HEK293 (cell line): ENCODE measurements at regions not wholly inside any gene's neighbourhood (a gene's known extent, or its start where the extent isn't known, plus 50 kb on each side); places are given as distances from the start of the nearest gene placed in this dataset.

ENCODE experiments used
- CTCF ChIA-PET: fragments of 350-600 bp; formaldehyde crosslinking; extraction: SDS; loops from one replicate; lab custom pipeline; 2021; ENCODE audit warnings: antibody characterized with exemption; lab: Yijun Ruan, JAX
- POLR2A ChIA-PET: fragments of 300-600 bp; formaldehyde crosslinking; extraction: SDS; loops from one replicate; lab custom pipeline; 2020; ENCODE audit warnings: antibody characterized with exemption, inconsistent platforms; lab: Yijun Ruan, JAX
- H3K27ac ChIP-seq: fragments of 200-500 bp; sonication (Bioruptor generic); 2 replicates; pipeline ENCODE4 v1.5.1; 2014; ENCODE audit warnings: low read depth, low read length, control low read depth, inconsistent platforms; ENCODE audit errors: extremely low read depth
- H3K36me3 ChIP-seq, 2 experiments: fragments of 200-500 bp in 1 of 2; sonication (Bioruptor generic) in 1 of 2; 1 replicate in 1 of 2; 2 replicates in 1 of 2; pipeline ENCODE4 v1.5.1; 2014 to 2017; ENCODE audit warnings: inconsistent platforms in 2 of 2, low read length in 2 of 2; ENCODE audit not compliant: control insufficient read depth in 2 of 2, insufficient read depth in 1 of 2
- H3K4me1 ChIP-seq: fragments of 200-500 bp; sonication (Bioruptor generic); 2 replicates; pipeline ENCODE4 v1.5.1; 2014; ENCODE audit warnings: mild to moderate bottlenecking, low read length, inconsistent platforms; ENCODE audit not compliant: control insufficient read depth, insufficient read depth
- H3K4me3 ChIP-seq: 2 replicates; pipeline ENCODE4 v1.5.1; 2011; ENCODE audit warnings: low read depth, mild to moderate bottlenecking, control low read depth, low read length, moderate library complexity
- H3K9me3 ChIP-seq: fragments of 200-500 bp; sonication (Bioruptor generic); 2 replicates; pipeline ENCODE4 v1.5.1; 2014; ENCODE audit warnings: low read depth, low read length, inconsistent platforms; ENCODE audit not compliant: control insufficient read depth, insufficient read depth
- KLF16 ChIP-seq: fragments of 450-650 bp; formaldehyde crosslinking; IDR thresholded peaks from 2 replicates; pipeline ENCODE4 v1.5.1; 2017; ENCODE audit warnings: missing biosample characterization, missing genetic modification characterization
- MEIS1 ChIP-seq: sonication (generic); formaldehyde crosslinking; IDR thresholded peaks from 2 replicates; pipeline ENCODE4 v1.8.1; 2022; ENCODE audit warnings: missing genetic modification reagents, mild to moderate bottlenecking, borderline replicate concordance
- OVOL3 ChIP-seq: fragments of 450-650 bp; formaldehyde crosslinking; IDR thresholded peaks from 2 replicates; pipeline ENCODE4 v1.5.1; 2016; ENCODE audit warnings: missing biosample characterization, missing genetic modification characterization
- RBAK ChIP-seq: fragments of 450-650 bp; formaldehyde crosslinking; IDR thresholded peaks from 2 replicates; pipeline ENCODE4 v1.5.1; 2016; ENCODE audit warnings: missing biosample characterization, missing genetic modification characterization
- WT1 ChIP-seq: fragments of 450-650 bp; formaldehyde crosslinking; IDR thresholded peaks from 2 replicates; pipeline ENCODE4 v1.5.1; 2016; ENCODE audit warnings: missing biosample characterization, missing genetic modification characterization
- ZBTB20 ChIP-seq: fragments of 450-650 bp; formaldehyde crosslinking; IDR thresholded peaks from 2 replicates; pipeline ENCODE4 v1.5.1; 2016; ENCODE audit warnings: missing biosample characterization, missing genetic modification characterization
- ZBTB48 ChIP-seq: fragments of 450-650 bp; formaldehyde crosslinking; IDR thresholded peaks from 2 replicates; pipeline ENCODE4 v1.5.1; 2016; ENCODE audit warnings: missing biosample characterization, missing genetic modification characterization
- ZFP3 ChIP-seq: fragments of 450-650 bp; formaldehyde crosslinking; IDR thresholded peaks from 2 replicates; pipeline ENCODE4 v1.5.1; 2016; ENCODE audit warnings: low read depth, missing biosample characterization, missing genetic modification characterization
- ZNF10 ChIP-seq: fragments of 450-650 bp; formaldehyde crosslinking; IDR thresholded peaks from 2 replicates; pipeline ENCODE4 v1.5.1; 2017; ENCODE audit warnings: missing biosample characterization, missing genetic modification characterization
- ZNF121 ChIP-seq: fragments of 450-650 bp; formaldehyde crosslinking; IDR thresholded peaks from 2 replicates; pipeline ENCODE4 v1.5.1; 2016; ENCODE audit warnings: missing biosample characterization, missing genetic modification characterization
- ZNF138 ChIP-seq: fragments of 450-650 bp; formaldehyde crosslinking; IDR thresholded peaks from 2 replicates; pipeline ENCODE4 v1.5.1; 2016; ENCODE audit warnings: missing biosample characterization, missing genetic modification characterization, borderline replicate concordance
- ZNF155 ChIP-seq: fragments of 450-650 bp; formaldehyde crosslinking; IDR thresholded peaks from 2 replicates; pipeline ENCODE4 v1.5.1; 2016; ENCODE audit warnings: missing biosample characterization, missing genetic modification characterization
- ZNF221 ChIP-seq: fragments of 450-650 bp; formaldehyde crosslinking; IDR thresholded peaks from 2 replicates; pipeline ENCODE4 v1.5.1; 2017; ENCODE audit warnings: missing biosample characterization, missing genetic modification characterization, borderline replicate concordance
- ZNF266 ChIP-seq: fragments of 450-650 bp; formaldehyde crosslinking; IDR thresholded peaks from 2 replicates; pipeline ENCODE4 v1.5.1; 2016; ENCODE audit warnings: missing biosample characterization, missing genetic modification characterization, low read depth
- ZNF366 ChIP-seq: fragments of 450-650 bp; formaldehyde crosslinking; conservative IDR thresholded peaks from 2 replicates; pipeline ENCODE4 v1.5.1; 2016; ENCODE audit warnings: missing biosample characterization, missing genetic modification characterization
- ZNF416 ChIP-seq: fragments of 450-650 bp; formaldehyde crosslinking; IDR thresholded peaks from 2 replicates; pipeline ENCODE4 v1.5.1; 2016; ENCODE audit warnings: missing biosample characterization, missing genetic modification characterization
- ZNF48 ChIP-seq: fragments of 450-650 bp; formaldehyde crosslinking; IDR thresholded peaks from 2 replicates; pipeline ENCODE4 v1.5.1; 2016; ENCODE audit warnings: missing biosample characterization, missing genetic modification characterization
- ZNF624 ChIP-seq: fragments of 450-650 bp; formaldehyde crosslinking; IDR thresholded peaks from 2 replicates; pipeline ENCODE4 v1.5.1; 2017; ENCODE audit warnings: missing biosample characterization, missing genetic modification characterization
- TF ChIP-seq, protein P1 (sequence below): fragments of 450-650 bp; formaldehyde crosslinking; IDR thresholded peaks from 2 replicates; pipeline ENCODE4 v1.5.1; 2016; ENCODE audit warnings: missing biosample characterization, missing genetic modification characterization
- TF ChIP-seq, protein P2 (sequence below): fragments of 450-650 bp; formaldehyde crosslinking; IDR thresholded peaks from 2 replicates; pipeline ENCODE4 v1.5.1; 2016; ENCODE audit warnings: missing biosample characterization, missing genetic modification characterization, low read depth
- TF ChIP-seq, protein P3 (sequence below): fragments of 450-650 bp; formaldehyde crosslinking; IDR thresholded peaks from 2 replicates; pipeline ENCODE4 v1.5.1; 2016; ENCODE audit warnings: missing biosample characterization, missing genetic modification characterization
- TF ChIP-seq, protein P4 (sequence below): fragments of 450-650 bp; formaldehyde crosslinking; IDR thresholded peaks from 2 replicates; pipeline ENCODE4 v1.5.1; 2016; ENCODE audit warnings: missing biosample characterization, missing genetic modification characterization
- TF ChIP-seq, protein P5 (sequence below): fragments of 450-650 bp; formaldehyde crosslinking; IDR thresholded peaks from 2 replicates; pipeline ENCODE4 v1.5.1; 2017; ENCODE audit warnings: missing biosample characterization, mild to moderate bottlenecking, missing genetic modification characterization, moderate library complexity
- TF ChIP-seq, protein P6 (sequence below): fragments of 450-650 bp; formaldehyde crosslinking; conservative IDR thresholded peaks from 2 replicates; pipeline ENCODE4 v1.5.1; 2016; ENCODE audit warnings: low read depth, missing biosample characterization, missing genetic modification characterization

DNA sequence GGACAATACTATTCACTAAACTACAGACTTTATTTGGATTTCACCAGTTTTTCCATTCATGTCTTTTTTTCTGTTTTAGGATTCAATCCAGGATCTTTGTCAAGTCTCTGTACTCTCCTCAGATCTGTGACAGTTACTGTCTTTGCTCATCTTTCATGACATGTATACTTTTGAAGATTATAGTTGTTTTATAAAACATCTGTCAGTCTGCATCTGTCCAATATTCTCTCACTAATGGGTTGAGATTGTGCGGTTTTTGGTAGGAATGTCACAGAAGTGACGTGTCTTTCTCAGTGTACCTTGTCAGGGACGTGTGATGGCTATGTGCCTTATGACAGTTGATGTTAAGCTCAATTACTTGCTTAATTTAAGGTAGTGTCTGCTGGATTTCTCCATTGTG is 124.9 kb upstream of the TPK1 start:
- TF ChIP-seq ZNF10 (tag by site-specific recombination) = no peak
- TF ChIP-seq, protein P1, sequence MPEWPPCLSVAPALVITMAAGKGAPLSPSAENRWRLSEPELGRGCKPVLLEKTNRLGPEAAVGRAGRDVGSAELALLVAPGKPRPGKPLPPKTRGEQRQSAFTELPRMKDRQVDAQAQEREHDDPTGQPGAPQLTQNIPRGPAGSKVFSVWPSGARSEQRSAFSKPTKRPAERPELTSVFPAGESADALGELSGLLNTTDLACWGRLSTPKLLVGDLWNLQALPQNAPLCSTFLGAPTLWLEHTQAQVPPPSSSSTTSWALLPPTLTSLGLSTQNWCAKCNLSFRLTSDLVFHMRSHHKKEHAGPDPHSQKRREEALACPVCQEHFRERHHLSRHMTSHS = no peak
- no peak for TF ChIP-seq ZBTB48 (tag by site-specific recombination)
- no peak for TF ChIP-seq ZNF416 (tag by site-specific recombination)
- no peak for TF ChIP-seq OVOL3
- TF ChIP-seq, protein P2, sequence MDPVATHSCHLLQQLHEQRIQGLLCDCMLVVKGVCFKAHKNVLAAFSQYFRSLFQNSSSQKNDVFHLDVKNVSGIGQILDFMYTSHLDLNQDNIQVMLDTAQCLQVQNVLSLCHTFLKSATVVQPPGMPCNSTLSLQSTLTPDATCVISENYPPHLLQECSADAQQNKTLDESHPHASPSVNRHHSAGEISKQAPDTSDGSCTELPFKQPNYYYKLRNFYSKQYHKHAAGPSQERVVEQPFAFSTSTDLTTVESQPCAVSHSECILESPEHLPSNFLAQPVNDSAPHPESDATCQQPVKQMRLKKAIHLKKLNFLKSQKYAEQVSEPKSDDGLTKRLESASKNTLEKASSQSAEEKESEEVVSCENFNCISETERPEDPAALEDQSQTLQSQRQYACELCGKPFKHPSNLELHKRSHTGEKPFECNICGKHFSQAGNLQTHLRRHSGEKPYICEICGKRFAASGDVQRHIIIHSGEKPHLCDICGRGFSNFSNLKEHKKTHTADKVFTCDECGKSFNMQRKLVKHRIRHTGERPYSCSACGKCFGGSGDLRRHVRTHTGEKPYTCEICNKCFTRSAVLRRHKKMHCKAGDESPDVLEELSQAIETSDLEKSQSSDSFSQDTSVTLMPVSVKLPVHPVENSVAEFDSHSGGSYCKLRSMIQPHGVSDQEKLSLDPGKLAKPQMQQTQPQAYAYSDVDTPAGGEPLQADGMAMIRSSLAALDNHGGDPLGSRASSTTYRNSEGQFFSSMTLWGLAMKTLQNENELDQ (tag by site-specific recombination) = no peak
- TF ChIP-seq ZFP3 (tag by site-specific recombination) = no peak
- no peak for TF ChIP-seq ZNF48 (tag by site-specific recombination)
- TF ChIP-seq ZNF155 = no peak
- TF ChIP-seq ZNF366 (tag by site-specific recombination) = no peak
- no peak for TF ChIP-seq ZNF138 (tag by site-specific recombination)
- TF ChIP-seq, protein P3, sequence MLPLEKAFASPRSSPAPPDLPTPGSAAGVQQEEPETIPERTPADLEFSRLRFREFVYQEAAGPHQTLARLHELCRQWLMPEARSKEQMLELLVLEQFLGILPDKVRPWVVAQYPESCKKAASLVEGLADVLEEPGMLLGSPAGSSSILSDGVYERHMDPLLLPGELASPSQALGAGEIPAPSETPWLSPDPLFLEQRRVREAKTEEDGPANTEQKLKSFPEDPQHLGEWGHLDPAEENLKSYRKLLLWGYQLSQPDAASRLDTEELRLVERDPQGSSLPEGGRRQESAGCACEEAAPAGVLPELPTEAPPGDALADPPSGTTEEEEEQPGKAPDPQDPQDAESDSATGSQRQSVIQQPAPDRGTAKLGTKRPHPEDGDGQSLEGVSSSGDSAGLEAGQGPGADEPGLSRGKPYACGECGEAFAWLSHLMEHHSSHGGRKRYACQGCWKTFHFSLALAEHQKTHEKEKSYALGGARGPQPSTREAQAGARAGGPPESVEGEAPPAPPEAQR (tag by site-specific recombination) = no peak
- TF ChIP-seq MEIS1 (CRISPR knock-in tag) = no peak
- TF ChIP-seq KLF16 (tag by site-specific recombination) = no peak
- no peak for TF ChIP-seq WT1 (tag by site-specific recombination)
- TF ChIP-seq RBAK (tag by site-specific recombination) = no peak
- no peak for TF ChIP-seq ZNF121 (tag by site-specific recombination)
- H3K4me1 ChIP-seq = no peaks in the 10 kb centered on the region
- no peak overlapping the region for H3K4me3 ChIP-seq
- H3K9me3 ChIP-seq = no peaks in the 10 kb centered on the region
- H3K27ac ChIP-seq = no peak overlapping the region
- no peaks in the 10 kb centered on the region for H3K36me3 ChIP-seq
- CTCF ChIA-PET = interaction anchor here (1.0 kb wide), 1 partner anchor 225 kb away, joined by 3 read pairs; no protein-coding TSS in a partner anchor
- POLR2A ChIA-PET = no interaction called here

DNA sequence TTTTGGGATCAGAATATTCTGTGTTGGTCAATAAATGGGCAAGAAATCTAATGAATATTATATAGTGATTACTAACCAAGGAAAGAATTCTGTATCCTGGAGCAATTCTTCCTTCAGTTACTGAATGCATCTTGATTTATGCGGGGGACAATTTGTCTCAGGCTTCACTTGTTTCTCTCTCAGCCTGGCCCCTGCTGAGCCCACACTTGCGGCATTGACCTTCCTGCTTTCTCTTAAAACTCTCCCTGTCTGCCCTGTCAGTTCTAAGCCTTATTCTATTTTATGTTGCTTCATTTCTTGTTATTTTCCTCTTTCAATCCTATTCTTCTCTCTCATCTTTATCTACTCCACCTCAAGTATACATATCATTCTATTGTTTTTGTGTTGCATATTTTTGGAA is 122.1 kb upstream of the TPK1 start:
- H3K9me3 ChIP-seq = no peaks in the 10 kb centered on the region
- CTCF ChIA-PET = no interaction called here
- H3K4me3 ChIP-seq = no peak overlapping the region
- H3K27ac ChIP-seq = no peak overlapping the region
- no peaks in the 10 kb centered on the region for H3K4me1 ChIP-seq
- no peaks in the 10 kb centered on the region for H3K36me3 ChIP-seq
- POLR2A ChIA-PET = no interaction called here
- TF ChIP-seq, protein P4, sequence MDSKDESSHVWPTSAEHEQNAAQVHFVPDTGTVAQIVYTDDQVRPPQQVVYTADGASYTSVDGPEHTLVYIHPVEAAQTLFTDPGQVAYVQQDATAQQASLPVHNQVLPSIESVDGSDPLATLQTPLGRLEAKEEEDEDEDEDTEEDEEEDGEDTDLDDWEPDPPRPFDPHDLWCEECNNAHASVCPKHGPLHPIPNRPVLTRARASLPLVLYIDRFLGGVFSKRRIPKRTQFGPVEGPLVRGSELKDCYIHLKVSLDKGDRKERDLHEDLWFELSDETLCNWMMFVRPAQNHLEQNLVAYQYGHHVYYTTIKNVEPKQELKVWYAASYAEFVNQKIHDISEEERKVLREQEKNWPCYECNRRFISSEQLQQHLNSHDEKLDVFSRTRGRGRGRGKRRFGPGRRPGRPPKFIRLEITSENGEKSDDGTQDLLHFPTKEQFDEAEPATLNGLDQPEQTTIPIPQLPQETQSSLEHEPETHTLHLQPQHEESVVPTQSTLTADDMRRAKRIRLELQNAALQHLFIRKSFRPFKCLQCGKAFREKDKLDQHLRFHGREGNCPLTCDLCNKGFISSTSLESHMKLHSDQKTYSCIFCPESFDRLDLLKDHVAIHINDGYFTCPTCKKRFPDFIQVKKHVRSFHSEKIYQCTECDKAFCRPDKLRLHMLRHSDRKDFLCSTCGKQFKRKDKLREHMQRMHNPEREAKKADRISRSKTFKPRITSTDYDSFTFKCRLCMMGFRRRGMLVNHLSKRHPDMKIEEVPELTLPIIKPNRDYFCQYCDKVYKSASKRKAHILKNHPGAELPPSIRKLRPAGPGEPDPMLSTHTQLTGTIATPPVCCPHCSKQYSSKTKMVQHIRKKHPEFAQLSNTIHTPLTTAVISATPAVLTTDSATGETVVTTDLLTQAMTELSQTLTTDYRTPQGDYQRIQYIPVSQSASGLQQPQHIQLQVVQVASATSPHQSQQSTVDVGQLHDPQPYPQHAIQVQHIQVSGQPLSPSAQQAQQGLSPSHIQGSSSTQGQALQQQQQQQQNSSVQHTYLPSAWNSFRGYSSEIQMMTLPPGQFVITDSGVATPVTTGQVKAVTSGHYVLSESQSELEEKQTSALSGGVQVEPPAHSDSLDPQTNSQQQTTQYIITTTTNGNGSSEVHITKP (tag by site-specific recombination) = no peak
- TF ChIP-seq ZNF624 (tag by site-specific recombination) (no peak), ZNF221 (tag by site-specific recombination) (no peak), ZBTB20 (tag by site-specific recombination) (no peak), ZNF266 (no peak)
- TF ChIP-seq, protein P5, sequence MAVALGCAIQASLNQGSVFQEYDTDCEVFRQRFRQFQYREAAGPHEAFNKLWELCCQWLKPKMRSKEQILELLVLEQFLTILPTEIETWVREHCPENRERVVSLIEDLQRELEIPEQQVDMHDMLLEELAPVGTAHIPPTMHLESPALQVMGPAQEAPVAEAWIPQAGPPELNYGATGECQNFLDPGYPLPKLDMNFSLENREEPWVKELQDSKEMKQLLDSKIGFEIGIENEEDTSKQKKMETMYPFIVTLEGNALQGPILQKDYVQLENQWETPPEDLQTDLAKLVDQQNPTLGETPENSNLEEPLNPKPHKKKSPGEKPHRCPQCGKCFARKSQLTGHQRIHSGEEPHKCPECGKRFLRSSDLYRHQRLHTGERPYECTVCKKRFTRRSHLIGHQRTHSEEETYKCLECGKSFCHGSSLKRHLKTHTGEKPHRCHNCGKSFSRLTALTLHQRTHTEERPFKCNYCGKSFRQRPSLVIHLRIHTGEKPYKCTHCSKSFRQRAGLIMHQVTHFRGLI (tag by site-specific recombination) = no peak
- TF ChIP-seq, protein P6, sequence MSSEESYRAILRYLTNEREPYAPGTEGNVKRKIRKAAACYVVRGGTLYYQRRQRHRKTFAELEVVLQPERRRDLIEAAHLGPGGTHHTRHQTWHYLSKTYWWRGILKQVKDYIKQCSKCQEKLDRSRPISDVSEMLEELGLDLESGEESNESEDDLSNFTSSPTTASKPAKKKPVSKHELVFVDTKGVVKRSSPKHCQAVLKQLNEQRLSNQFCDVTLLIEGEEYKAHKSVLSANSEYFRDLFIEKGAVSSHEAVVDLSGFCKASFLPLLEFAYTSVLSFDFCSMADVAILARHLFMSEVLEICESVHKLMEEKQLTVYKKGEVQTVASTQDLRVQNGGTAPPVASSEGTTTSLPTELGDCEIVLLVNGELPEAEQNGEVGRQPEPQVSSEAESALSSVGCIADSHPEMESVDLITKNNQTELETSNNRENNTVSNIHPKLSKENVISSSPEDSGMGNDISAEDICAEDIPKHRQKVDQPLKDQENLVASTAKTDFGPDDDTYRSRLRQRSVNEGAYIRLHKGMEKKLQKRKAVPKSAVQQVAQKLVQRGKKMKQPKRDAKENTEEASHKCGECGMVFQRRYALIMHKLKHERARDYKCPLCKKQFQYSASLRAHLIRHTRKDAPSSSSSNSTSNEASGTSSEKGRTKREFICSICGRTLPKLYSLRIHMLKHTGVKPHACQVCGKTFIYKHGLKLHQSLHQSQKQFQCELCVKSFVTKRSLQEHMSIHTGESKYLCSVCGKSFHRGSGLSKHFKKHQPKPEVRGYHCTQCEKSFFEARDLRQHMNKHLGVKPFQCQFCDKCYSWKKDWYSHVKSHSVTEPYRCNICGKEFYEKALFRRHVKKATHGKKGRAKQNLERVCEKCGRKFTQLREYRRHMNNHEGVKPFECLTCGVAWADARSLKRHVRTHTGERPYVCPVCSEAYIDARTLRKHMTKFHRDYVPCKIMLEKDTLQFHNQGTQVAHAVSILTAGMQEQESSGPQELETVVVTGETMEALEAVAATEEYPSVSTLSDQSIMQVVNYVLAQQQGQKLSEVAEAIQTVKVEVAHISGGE (tag by site-specific recombination) = no peak
